ENCODE measurements at regions not wholly inside any gene's neighbourhood (a gene's known extent, or its start where the extent isn't known, plus 50 kb on each side); places are given as distances from the start of the nearest gene placed in this dataset.

GRCh38 chr9:88643931-88644330, 109.0 kb downstream of the NXNL2 start:
- TF ChIP-seq IKZF2 (IDR thresholded peaks at IDR 0.05) (no peak), USF1 (IDR thresholded peaks at IDR 0.05; ENCODE audit: borderline replicate concordance, extremely low read length, insufficient read depth, low read depth, low read length) (no peak), POLR2A (IDR thresholded peaks at IDR 0.05; ENCODE audit: low read depth, low read length) (no peak), JUND (IDR thresholded peaks at IDR 0.05; ENCODE audit: low read depth, low read length) (no peak), YY1 (IDR thresholded peaks at IDR 0.05; ENCODE audit: low read depth, low read length) (no peak), EED (IDR thresholded peaks at IDR 0.05; ENCODE audit: low read depth) (no peak), EP300 (IDR thresholded peaks at IDR 0.05; ENCODE audit: borderline replicate concordance in 1 of 2, control insufficient read depth in 1 of 2, low read depth in 2 of 2, low read length in 2 of 2) (no peak), MAX (IDR thresholded peaks at IDR 0.05; ENCODE audit: low read depth, low read length) (no peak), CTCF (IDR thresholded peaks at IDR 0.05 in 2 of 3, conservative IDR thresholded peaks at IDR 0.05 in 1 of 3; ENCODE audit: control insufficient read depth in 2 of 3, extremely low read depth in 1 of 3, insufficient read depth in 1 of 3, low read depth in 3 of 3, low read length in 3 of 3) (no peak), HDAC2 (IDR thresholded peaks at IDR 0.05) (no peak)
- TF ChIP-seq, protein P1, sequence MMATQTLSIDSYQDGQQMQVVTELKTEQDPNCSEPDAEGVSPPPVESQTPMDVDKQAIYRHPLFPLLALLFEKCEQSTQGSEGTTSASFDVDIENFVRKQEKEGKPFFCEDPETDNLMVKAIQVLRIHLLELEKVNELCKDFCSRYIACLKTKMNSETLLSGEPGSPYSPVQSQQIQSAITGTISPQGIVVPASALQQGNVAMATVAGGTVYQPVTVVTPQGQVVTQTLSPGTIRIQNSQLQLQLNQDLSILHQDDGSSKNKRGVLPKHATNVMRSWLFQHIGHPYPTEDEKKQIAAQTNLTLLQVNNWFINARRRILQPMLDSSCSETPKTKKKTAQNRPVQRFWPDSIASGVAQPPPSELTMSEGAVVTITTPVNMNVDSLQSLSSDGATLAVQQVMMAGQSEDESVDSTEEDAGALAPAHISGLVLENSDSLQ (IDR thresholded peaks at IDR 0.05) = no peak
- TF ChIP-seq, protein P2, sequence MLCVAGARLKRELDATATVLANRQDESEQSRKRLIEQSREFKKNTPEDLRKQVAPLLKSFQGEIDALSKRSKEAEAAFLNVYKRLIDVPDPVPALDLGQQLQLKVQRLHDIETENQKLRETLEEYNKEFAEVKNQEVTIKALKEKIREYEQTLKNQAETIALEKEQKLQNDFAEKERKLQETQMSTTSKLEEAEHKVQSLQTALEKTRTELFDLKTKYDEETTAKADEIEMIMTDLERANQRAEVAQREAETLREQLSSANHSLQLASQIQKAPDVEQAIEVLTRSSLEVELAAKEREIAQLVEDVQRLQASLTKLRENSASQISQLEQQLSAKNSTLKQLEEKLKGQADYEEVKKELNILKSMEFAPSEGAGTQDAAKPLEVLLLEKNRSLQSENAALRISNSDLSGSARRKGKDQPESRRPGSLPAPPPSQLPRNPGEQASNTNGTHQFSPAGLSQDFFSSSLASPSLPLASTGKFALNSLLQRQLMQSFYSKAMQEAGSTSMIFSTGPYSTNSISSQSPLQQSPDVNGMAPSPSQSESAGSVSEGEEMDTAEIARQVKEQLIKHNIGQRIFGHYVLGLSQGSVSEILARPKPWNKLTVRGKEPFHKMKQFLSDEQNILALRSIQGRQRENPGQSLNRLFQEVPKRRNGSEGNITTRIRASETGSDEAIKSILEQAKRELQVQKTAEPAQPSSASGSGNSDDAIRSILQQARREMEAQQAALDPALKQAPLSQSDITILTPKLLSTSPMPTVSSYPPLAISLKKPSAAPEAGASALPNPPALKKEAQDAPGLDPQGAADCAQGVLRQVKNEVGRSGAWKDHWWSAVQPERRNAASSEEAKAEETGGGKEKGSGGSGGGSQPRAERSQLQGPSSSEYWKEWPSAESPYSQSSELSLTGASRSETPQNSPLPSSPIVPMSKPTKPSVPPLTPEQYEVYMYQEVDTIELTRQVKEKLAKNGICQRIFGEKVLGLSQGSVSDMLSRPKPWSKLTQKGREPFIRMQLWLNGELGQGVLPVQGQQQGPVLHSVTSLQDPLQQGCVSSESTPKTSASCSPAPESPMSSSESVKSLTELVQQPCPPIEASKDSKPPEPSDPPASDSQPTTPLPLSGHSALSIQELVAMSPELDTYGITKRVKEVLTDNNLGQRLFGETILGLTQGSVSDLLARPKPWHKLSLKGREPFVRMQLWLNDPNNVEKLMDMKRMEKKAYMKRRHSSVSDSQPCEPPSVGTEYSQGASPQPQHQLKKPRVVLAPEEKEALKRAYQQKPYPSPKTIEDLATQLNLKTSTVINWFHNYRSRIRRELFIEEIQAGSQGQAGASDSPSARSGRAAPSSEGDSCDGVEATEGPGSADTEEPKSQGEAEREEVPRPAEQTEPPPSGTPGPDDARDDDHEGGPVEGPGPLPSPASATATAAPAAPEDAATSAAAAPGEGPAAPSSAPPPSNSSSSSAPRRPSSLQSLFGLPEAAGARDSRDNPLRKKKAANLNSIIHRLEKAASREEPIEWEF (IDR thresholded peaks at IDR 0.05; ENCODE audit: insufficient replicate concordance, low read depth, low read length) = no peak
